ENCODE measurements at regions not wholly inside any gene's neighbourhood (a gene's known extent, or its start where the extent isn't known, plus 50 kb on each side); places are given as distances from the start of the nearest gene placed in this dataset.
"Not testable (repeated sequence)": the region's sequence is repeated elsewhere in the genome, so short reads cannot be mapped to it uniquely, and the experiment has no call there.

- no peaks in the 10 kb centered on the region for H3K4me1 ChIP-seq (ENCODE audit: control insufficient read depth, insufficient read depth, low read length)
- H3K36me3 ChIP-seq (ENCODE audit: control insufficient read depth, insufficient read depth, low read length) = no peaks in the 10 kb centered on the region
- no peaks in the 10 kb centered on the region for H3K27me3 ChIP-seq (ENCODE audit: control insufficient read depth, insufficient read depth, low read length)
- H3K4me3 ChIP-seq (ENCODE audit: low read length) = no peak overlapping the region
- no peak overlapping the region for H3K27ac ChIP-seq (ENCODE audit: low read depth, low read length)
- no peak overlapping the region for H3K9ac ChIP-seq (ENCODE audit: low read length)
These were observed 1151.4 kb upstream of the TMEM132C start for GRCh38 chr12:127115468-127116035.

- H3K27ac ChIP-seq (ENCODE audit: low read depth, low read length) = no peak overlapping the region
- no peak overlapping the region for H3K9ac ChIP-seq (ENCODE audit: low read length)
- no peak overlapping the region for H3K4me3 ChIP-seq (ENCODE audit: low read length)
- no peaks in the 10 kb centered on the region for H3K4me1 ChIP-seq (ENCODE audit: control insufficient read depth, insufficient read depth, low read length)
- no peaks in the 10 kb centered on the region for H3K27me3 ChIP-seq (ENCODE audit: control insufficient read depth, insufficient read depth, low read length)
- no peaks in the 10 kb centered on the region for H3K36me3 ChIP-seq (ENCODE audit: control insufficient read depth, insufficient read depth, low read length)
These were observed 1148.7 kb upstream of the TMEM132C start for GRCh38 chr12:127118251-127118650.

GRCh38 chr12:127119600-127120140 is 1147.3 kb upstream of the TMEM132C start:
- Histone ChIP-seq H3K27me3 (ENCODE audit: control insufficient read depth, insufficient read depth, low read length) (no peaks in the 10 kb centered on the region), H3K9ac (ENCODE audit: low read length) (no peak overlapping the region), H3K27ac (ENCODE audit: low read depth, low read length) (no peak overlapping the region), H3K36me3 (ENCODE audit: control insufficient read depth, insufficient read depth, low read length) (no peaks in the 10 kb centered on the region), H3K4me3 (ENCODE audit: low read length) (no peak overlapping the region), H3K4me1 (ENCODE audit: control insufficient read depth, insufficient read depth, low read length) (no peaks in the 10 kb centered on the region)

GRCh38 chr12:127120851-127121250 is 1146.1 kb upstream of the TMEM132C start:
- H3K9ac ChIP-seq (ENCODE audit: low read length) = no peak overlapping the region
- no peaks in the 10 kb centered on the region for H3K4me1 ChIP-seq (ENCODE audit: control insufficient read depth, insufficient read depth, low read length)
- H3K27me3 ChIP-seq (ENCODE audit: control insufficient read depth, insufficient read depth, low read length) = no peaks in the 10 kb centered on the region
- H3K36me3 ChIP-seq (ENCODE audit: control insufficient read depth, insufficient read depth, low read length) = no peaks in the 10 kb centered on the region
- no peak overlapping the region for H3K27ac ChIP-seq (ENCODE audit: low read depth, low read length)
- no peak overlapping the region for H3K4me3 ChIP-seq (ENCODE audit: low read length)

- Histone ChIP-seq H3K4me1 (ENCODE audit: control insufficient read depth, insufficient read depth, low read length) (no peaks in the 10 kb centered on the region), H3K4me3 (ENCODE audit: low read length) (no peak overlapping the region), H3K9ac (ENCODE audit: low read length) (no peak overlapping the region), H3K27ac (ENCODE audit: low read depth, low read length) (no peak overlapping the region), H3K36me3 (ENCODE audit: control insufficient read depth, insufficient read depth, low read length) (no peaks in the 10 kb centered on the region), H3K27me3 (ENCODE audit: control insufficient read depth, insufficient read depth, low read length) (no peaks in the 10 kb centered on the region)
These were observed 1145.4 kb upstream of the TMEM132C start for GRCh38 chr12:127121494-127122084.

GRCh38 chr12:127125607-127126259 is 1141.2 kb upstream of the TMEM132C start:
- no peaks in the 10 kb centered on the region for H3K36me3 ChIP-seq (ENCODE audit: control insufficient read depth, insufficient read depth, low read length)
- no peaks in the 10 kb centered on the region for H3K27me3 ChIP-seq (ENCODE audit: control insufficient read depth, insufficient read depth, low read length)
- no peak overlapping the region for H3K9ac ChIP-seq (ENCODE audit: low read length)
- no peak overlapping the region for H3K27ac ChIP-seq (ENCODE audit: low read depth, low read length)
- H3K4me1 ChIP-seq (ENCODE audit: control insufficient read depth, insufficient read depth, low read length) = no peaks in the 10 kb centered on the region
- H3K4me3 ChIP-seq (ENCODE audit: low read length) = no peak overlapping the region

GRCh38 chr12:127126260-127126628 is 1140.7 kb upstream of the TMEM132C start:
- Histone ChIP-seq H3K9ac (ENCODE audit: low read length) (no peak overlapping the region), H3K36me3 (ENCODE audit: control insufficient read depth, insufficient read depth, low read length) (no peaks in the 10 kb centered on the region), H3K27me3 (ENCODE audit: control insufficient read depth, insufficient read depth, low read length) (no peaks in the 10 kb centered on the region), H3K27ac (ENCODE audit: low read depth, low read length) (no peak overlapping the region), H3K4me1 (ENCODE audit: control insufficient read depth, insufficient read depth, low read length) (no peaks in the 10 kb centered on the region), H3K4me3 (ENCODE audit: low read length) (no peak overlapping the region)

- Histone ChIP-seq H3K27ac (ENCODE audit: low read depth, low read length) (no peak overlapping the region), H3K27me3 (ENCODE audit: control insufficient read depth, insufficient read depth, low read length) (no peaks in the 10 kb centered on the region), H3K4me3 (ENCODE audit: low read length) (no peak overlapping the region), H3K9ac (ENCODE audit: low read length) (no peak overlapping the region), H3K36me3 (ENCODE audit: control insufficient read depth, insufficient read depth, low read length) (no peaks in the 10 kb centered on the region), H3K4me1 (ENCODE audit: control insufficient read depth, insufficient read depth, low read length) (no peaks in the 10 kb centered on the region)
These were observed 1139.1 kb upstream of the TMEM132C start for GRCh38 chr12:127127897-127128296.

- Histone ChIP-seq H3K27ac (ENCODE audit: low read depth, low read length) (no peak overlapping the region), H3K36me3 (ENCODE audit: control insufficient read depth, insufficient read depth, low read length) (no peaks in the 10 kb centered on the region), H3K9ac (ENCODE audit: low read length) (no peak overlapping the region), H3K4me1 (ENCODE audit: control insufficient read depth, insufficient read depth, low read length) (no peaks in the 10 kb centered on the region), H3K27me3 (ENCODE audit: control insufficient read depth, insufficient read depth, low read length) (no peaks in the 10 kb centered on the region), H3K4me3 (ENCODE audit: low read length) (no peak overlapping the region)
These were observed 1136.4 kb upstream of the TMEM132C start for GRCh38 chr12:127130506-127131124.

- Histone ChIP-seq H3K4me1 (ENCODE audit: control insufficient read depth, insufficient read depth, low read length) (no peaks in the 10 kb centered on the region), H3K9ac (ENCODE audit: low read length) (no peak overlapping the region), H3K27me3 (ENCODE audit: control insufficient read depth, insufficient read depth, low read length) (no peaks in the 10 kb centered on the region), H3K4me3 (ENCODE audit: low read length) (no peak overlapping the region), H3K27ac (ENCODE audit: low read depth, low read length) (no peak overlapping the region), H3K36me3 (ENCODE audit: control insufficient read depth, insufficient read depth, low read length) (no peaks in the 10 kb centered on the region)
These were observed 1133.2 kb upstream of the TMEM132C start for GRCh38 chr12:127133675-127134335.

GRCh38 chr12:127140864-127141484 is 1126.0 kb upstream of the TMEM132C start:
- not testable (repeated sequence) for H3K4me1 ChIP-seq (ENCODE audit: control insufficient read depth, insufficient read depth, low read length); H3K36me3 ChIP-seq (ENCODE audit: control insufficient read depth, insufficient read depth, low read length); H3K4me3 ChIP-seq (ENCODE audit: low read length); H3K27me3 ChIP-seq (ENCODE audit: control insufficient read depth, insufficient read depth, low read length); H3K27ac ChIP-seq (ENCODE audit: low read depth, low read length); H3K9ac ChIP-seq (ENCODE audit: low read length)

GRCh38 chr12:127143020-127143419 is 1124.0 kb upstream of the TMEM132C start:
- Histone ChIP-seq H3K27me3 (ENCODE audit: control insufficient read depth, insufficient read depth, low read length) (no peaks in the 10 kb centered on the region), H3K4me3 (ENCODE audit: low read length) (no peak overlapping the region), H3K36me3 (ENCODE audit: control insufficient read depth, insufficient read depth, low read length) (no peaks in the 10 kb centered on the region), H3K4me1 (ENCODE audit: control insufficient read depth, insufficient read depth, low read length) (peaks cover 2% of the 10 kb centered on the region), H3K9ac (ENCODE audit: low read length) (no peak overlapping the region), H3K27ac (ENCODE audit: low read depth, low read length) (no peak overlapping the region)

Data from rectal smooth muscle tissue (tissue), 1 donor.